HFFc6 (cell line): ENCODE measurements at regions not wholly inside any gene's neighbourhood (a gene's known extent, or its start where the extent isn't known, plus 50 kb on each side); places are given as distances from the start of the nearest gene placed in this dataset.
"Not testable (repeated sequence)": the region's sequence is repeated elsewhere in the genome, so short reads cannot be mapped to it uniquely, and the experiment has no call there.

ENCODE experiments used
- DNase-seq: peaks from one replicate; pipeline ENCODE4 v3.0.0-alpha.2; 2018
- H3K27ac Mint-ChIP-seq: 2 replicates; pipeline ENCODE4 v1.8.0; 2020; ENCODE audit warnings: mild to moderate bottlenecking, mixed read lengths
- H3K27me3 Mint-ChIP-seq: 2 replicates; pipeline ENCODE4 v1.8.0; 2021; ENCODE audit warnings: mild to moderate bottlenecking, moderate library complexity, mixed read lengths; ENCODE audit not compliant: insufficient read depth
- H3K36me3 Mint-ChIP-seq: 2 replicates; pipeline ENCODE4 v1.8.0; 2021; ENCODE audit warnings: low read depth, mixed read lengths
- H3K4me1 Mint-ChIP-seq: 2 replicates; pipeline ENCODE4 v1.8.0; 2020; ENCODE audit warnings: low read depth, mixed read lengths
- H3K4me3 Mint-ChIP-seq: 2 replicates; pipeline ENCODE4 v1.8.0; 2020; ENCODE audit warnings: mild to moderate bottlenecking, moderate library complexity, mixed read lengths
- H3K9me3 Mint-ChIP-seq: 2 replicates; pipeline ENCODE4 v1.8.0; 2020; ENCODE audit warnings: mild to moderate bottlenecking, mixed read lengths
- CTCF ChIP-seq: fragments of 200-600 bp; sonication (generic); IDR thresholded peaks from 2 replicates; pipeline ENCODE4 v1.5.0; 2021; ENCODE audit warnings: antibody characterized with exemption, mild to moderate bottlenecking

GRCh38 chr6:82525775-82526495 is 162.3 kb downstream of the TPBG start:
- TF ChIP-seq CTCF = no peak
- Mint-ChIP-seq H3K4me1 (no peaks in the 10 kb centered on the region), H3K4me3 (no peak overlapping the region), H3K9me3 (no peaks in the 10 kb centered on the region), H3K36me3 (no peaks in the 10 kb centered on the region), H3K27me3 (peaks cover 9% of the 10 kb centered on the region), H3K27ac (no peak overlapping the region)
- no peak for DNase-seq

- not testable (repeated sequence) for H3K27ac Mint-ChIP-seq, H3K27me3 Mint-ChIP-seq, H3K9me3 Mint-ChIP-seq, H3K4me3 Mint-ChIP-seq, H3K36me3 Mint-ChIP-seq, H3K4me1 Mint-ChIP-seq, DNase-seq
Observed at GRCh38 chr6:82529960-82530460, 166.4 kb downstream of the TPBG start.

- DNase-seq = no peak
- Mint-ChIP-seq H3K27me3 (peaks cover 7% of the 10 kb centered on the region), H3K36me3 (no peaks in the 10 kb centered on the region), H3K4me3 (no peak overlapping the region), H3K27ac (no peak overlapping the region), H3K9me3 (no peaks in the 10 kb centered on the region), H3K4me1 (no peaks in the 10 kb centered on the region)
- TF ChIP-seq CTCF = no peak
Observed at GRCh38 chr6:82534876-82535275, 171.3 kb downstream of the TPBG start.

- not testable (repeated sequence) for H3K4me1 Mint-ChIP-seq, DNase-seq, H3K27ac Mint-ChIP-seq, H3K27me3 Mint-ChIP-seq, H3K4me3 Mint-ChIP-seq, H3K36me3 Mint-ChIP-seq, H3K9me3 Mint-ChIP-seq
Observed at GRCh38 chr6:82549480-82549879, 185.9 kb downstream of the TPBG start.

- H3K27ac Mint-ChIP-seq, H3K4me3 Mint-ChIP-seq, DNase-seq, H3K36me3 Mint-ChIP-seq, H3K27me3 Mint-ChIP-seq, H3K9me3 Mint-ChIP-seq: not testable (repeated sequence)
- H3K4me1 Mint-ChIP-seq = peaks cover 19% of the 10 kb centered on the region
Observed at GRCh38 chr6:82551311-82551710, 187.7 kb downstream of the TPBG start.

- no peak for TF ChIP-seq CTCF
- H3K9me3 Mint-ChIP-seq = no peaks in the 10 kb centered on the region
- no peak overlapping the region for H3K4me3 Mint-ChIP-seq
- no peak overlapping the region for H3K27ac Mint-ChIP-seq
- H3K4me1 Mint-ChIP-seq = peaks cover 19% of the 10 kb centered on the region
- peaks cover 6% of the 10 kb centered on the region for H3K27me3 Mint-ChIP-seq
- no peak for DNase-seq
- H3K36me3 Mint-ChIP-seq = no peaks in the 10 kb centered on the region
Observed at GRCh38 chr6:82551831-82552230, 188.2 kb downstream of the TPBG start.

- no peak for DNase-seq
- H3K4me1 Mint-ChIP-seq = peaks cover 19% of the 10 kb centered on the region
- H3K4me3 Mint-ChIP-seq = no peak overlapping the region
- no peak for TF ChIP-seq CTCF
- H3K27ac Mint-ChIP-seq = no peak overlapping the region
- no peaks in the 10 kb centered on the region for H3K36me3 Mint-ChIP-seq
- peaks cover 3% of the 10 kb centered on the region for H3K27me3 Mint-ChIP-seq
- no peaks in the 10 kb centered on the region for H3K9me3 Mint-ChIP-seq
Observed at GRCh38 chr6:82553863-82554531, 190.4 kb downstream of the TPBG start.
